Vagina (tissue), 2 donors: ENCODE measurements at regions not wholly inside any gene's neighbourhood (a gene's known extent, or its start where the extent isn't known, plus 50 kb on each side); places are given as distances from the start of the nearest gene placed in this dataset.

ENCODE experiments used
- POLR2A ChIP-seq, 2 donors: fragments of 450-650 bp; IDR thresholded peaks; one replicate each; pipeline ENCODE4 v1.6.1; 2017; ENCODE audit warnings: antibody characterized with exemption in 2 of 2, mild to moderate bottlenecking in 2 of 2, moderate library complexity in 2 of 2
- TF ChIP-seq, protein P1 (sequence below), 3 experiments: fragments of 450-650 bp in 2 of 3; fragments of 200-600 bp in 1 of 3; sonication (generic) in 1 of 3; IDR thresholded peaks; one replicate each; pipeline ENCODE4 v1.5.1; 2017 to 2019; ENCODE audit warnings: antibody characterized with exemption in 3 of 3, mild to moderate bottlenecking in 2 of 3, moderate library complexity in 2 of 3

DNA sequence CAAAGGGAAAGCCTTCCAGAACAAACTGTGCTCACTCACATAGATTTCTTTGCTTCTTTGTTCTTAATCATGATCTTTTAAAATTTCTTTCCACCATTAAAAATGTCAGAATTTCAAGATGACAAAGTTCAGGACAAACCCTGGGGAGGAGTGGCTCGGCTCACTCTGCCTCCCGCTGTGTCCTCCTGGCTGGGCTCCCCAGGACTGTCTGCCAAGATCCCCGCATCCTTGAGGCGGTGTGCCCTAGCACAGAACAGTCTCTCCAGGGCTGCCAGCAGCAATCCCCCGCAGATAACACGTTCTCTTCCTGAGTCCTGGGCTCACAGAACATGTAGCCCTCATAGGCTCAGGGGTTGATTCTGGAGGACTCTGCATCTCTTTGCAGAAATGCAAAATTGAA lies 98.4 kb upstream of the KCNG1 start:
- TF ChIP-seq, protein P1, sequence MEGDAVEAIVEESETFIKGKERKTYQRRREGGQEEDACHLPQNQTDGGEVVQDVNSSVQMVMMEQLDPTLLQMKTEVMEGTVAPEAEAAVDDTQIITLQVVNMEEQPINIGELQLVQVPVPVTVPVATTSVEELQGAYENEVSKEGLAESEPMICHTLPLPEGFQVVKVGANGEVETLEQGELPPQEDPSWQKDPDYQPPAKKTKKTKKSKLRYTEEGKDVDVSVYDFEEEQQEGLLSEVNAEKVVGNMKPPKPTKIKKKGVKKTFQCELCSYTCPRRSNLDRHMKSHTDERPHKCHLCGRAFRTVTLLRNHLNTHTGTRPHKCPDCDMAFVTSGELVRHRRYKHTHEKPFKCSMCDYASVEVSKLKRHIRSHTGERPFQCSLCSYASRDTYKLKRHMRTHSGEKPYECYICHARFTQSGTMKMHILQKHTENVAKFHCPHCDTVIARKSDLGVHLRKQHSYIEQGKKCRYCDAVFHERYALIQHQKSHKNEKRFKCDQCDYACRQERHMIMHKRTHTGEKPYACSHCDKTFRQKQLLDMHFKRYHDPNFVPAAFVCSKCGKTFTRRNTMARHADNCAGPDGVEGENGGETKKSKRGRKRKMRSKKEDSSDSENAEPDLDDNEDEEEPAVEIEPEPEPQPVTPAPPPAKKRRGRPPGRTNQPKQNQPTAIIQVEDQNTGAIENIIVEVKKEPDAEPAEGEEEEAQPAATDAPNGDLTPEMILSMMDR (IDR thresholded peaks at IDR 0.05), result no peak
- TF ChIP-seq POLR2A (IDR thresholded peaks at IDR 0.05), result no peak
